ENCODE measurements at regions not wholly inside any gene's neighbourhood (a gene's known extent, or its start where the extent isn't known, plus 50 kb on each side); places are given as distances from the start of the nearest gene placed in this dataset.

GRCh38 chr13:60214213-60215055 is 50.7 kb upstream of the DIAPH3 start:
- TF ChIP-seq REST (IDR thresholded peaks at IDR 0.05; ENCODE audit: insufficient read depth in 1 of 2, low read depth in 2 of 2, low read length in 2 of 2) (no peak), POLR2AphosphoS5 (IDR thresholded peaks at IDR 0.05; ENCODE audit: low read depth, low read length) (no peak), TAF1 (IDR thresholded peaks at IDR 0.05; ENCODE audit: borderline replicate concordance, insufficient read depth, low read length) (no peak), FOXP2 (optimal IDR thresholded peaks at IDR 0.05; ENCODE audit: borderline replicate concordance, extremely low read depth, extremely low read length, insufficient read depth) (no peak), SIN3A (IDR thresholded peaks at IDR 0.05; ENCODE audit: borderline replicate concordance, insufficient read depth, low read length) (no peak)

- TF ChIP-seq TAF1 (IDR thresholded peaks at IDR 0.05; ENCODE audit: borderline replicate concordance, insufficient read depth, low read length): no peak
- TF ChIP-seq SIN3A (IDR thresholded peaks at IDR 0.05; ENCODE audit: borderline replicate concordance, insufficient read depth, low read length): no peak
- TF ChIP-seq POLR2AphosphoS5 (IDR thresholded peaks at IDR 0.05; ENCODE audit: low read depth, low read length): no peak
- no peak for TF ChIP-seq REST (IDR thresholded peaks at IDR 0.05; ENCODE audit: insufficient read depth in 1 of 2, low read depth in 2 of 2, low read length in 2 of 2)
- TF ChIP-seq FOXP2 (optimal IDR thresholded peaks at IDR 0.05; ENCODE audit: borderline replicate concordance, extremely low read depth, extremely low read length, insufficient read depth): no peak
These were observed 56.3 kb upstream of the DIAPH3 start for GRCh38 chr13:60220072-60220471.

- no peak for TF ChIP-seq SIN3A (IDR thresholded peaks at IDR 0.05; ENCODE audit: borderline replicate concordance, insufficient read depth, low read length)
- no peak for TF ChIP-seq POLR2AphosphoS5 (IDR thresholded peaks at IDR 0.05; ENCODE audit: low read depth, low read length)
- no peak for TF ChIP-seq FOXP2 (optimal IDR thresholded peaks at IDR 0.05; ENCODE audit: borderline replicate concordance, extremely low read depth, extremely low read length, insufficient read depth)
- TF ChIP-seq REST (IDR thresholded peaks at IDR 0.05; ENCODE audit: insufficient read depth in 1 of 2, low read depth in 2 of 2, low read length in 2 of 2): no peak
- no peak for TF ChIP-seq TAF1 (IDR thresholded peaks at IDR 0.05; ENCODE audit: borderline replicate concordance, insufficient read depth, low read length)
These were observed 57.9 kb upstream of the DIAPH3 start for GRCh38 chr13:60221581-60221980.

- no peak for TF ChIP-seq POLR2AphosphoS5 (IDR thresholded peaks at IDR 0.05; ENCODE audit: low read depth, low read length)
- TF ChIP-seq FOXP2 (optimal IDR thresholded peaks at IDR 0.05; ENCODE audit: borderline replicate concordance, extremely low read depth, extremely low read length, insufficient read depth): no peak
- TF ChIP-seq REST (IDR thresholded peaks at IDR 0.05; ENCODE audit: insufficient read depth in 1 of 2, low read depth in 2 of 2, low read length in 2 of 2): no peak
- no peak for TF ChIP-seq SIN3A (IDR thresholded peaks at IDR 0.05; ENCODE audit: borderline replicate concordance, insufficient read depth, low read length)
- TF ChIP-seq TAF1 (IDR thresholded peaks at IDR 0.05; ENCODE audit: borderline replicate concordance, insufficient read depth, low read length): no peak
These were observed 62.8 kb upstream of the DIAPH3 start for GRCh38 chr13:60226507-60226906.

All from PFSK-1 (cell line).